A549 (cell line): ENCODE measurements at regions not wholly inside any gene's neighbourhood (a gene's known extent, or its start where the extent isn't known, plus 50 kb on each side); places are given as distances from the start of the nearest gene placed in this dataset.

Experiments
- CEBPB ChIP-seq, 2 experiments: fragments of >200 bp in 1 of 2; sonication (Bioruptor Twin) in 1 of 2; formaldehyde crosslinking in 1 of 2; IDR thresholded peaks; 2 replicates each; pipeline ENCODE4 v1.6.1; 2012 to 2016
- EP300 ChIP-seq, 2 experiments: fragments of >200 bp; sonication (Bioruptor Twin); formaldehyde crosslinking; IDR thresholded peaks; 2 replicates in 1 of 2; 3 replicates in 1 of 2; pipeline ENCODE4 v1.6.1; 2016 to 2017
- JUN ChIP-seq, 2 experiments: fragments of >200 bp; sonication (Bioruptor Twin); formaldehyde crosslinking; IDR thresholded peaks; 2 replicates in 1 of 2; 3 replicates in 1 of 2; pipeline ENCODE4 v1.6.1; 2016 to 2017
- JUNB ChIP-seq: fragments of >200 bp; sonication (Bioruptor Twin); formaldehyde crosslinking; IDR thresholded peaks from 2 replicates; pipeline ENCODE4 v1.6.1; 2016
- POLR2A ChIP-seq: IDR thresholded peaks from 2 replicates; pipeline ENCODE4 v1.6.1; 2012; ENCODE audit warnings: mild to moderate bottlenecking, low read length
- RFX5 ChIP-seq: fragments of 450-650 bp; IDR thresholded peaks from 2 replicates; pipeline ENCODE4 v1.7.1; 2014; ENCODE audit warnings: antibody characterized with exemption, mild to moderate bottlenecking, moderate library complexity
- TF ChIP-seq, protein P1 (sequence below): fragments of >200 bp; sonication (Bioruptor Twin); formaldehyde crosslinking; IDR thresholded peaks from 3 replicates; pipeline ENCODE4 v1.5.1; 2016
- TF ChIP-seq, protein P2 (sequence below): IDR thresholded peaks from 2 replicates; pipeline ENCODE4 v1.6.1; 2012

DNA sequence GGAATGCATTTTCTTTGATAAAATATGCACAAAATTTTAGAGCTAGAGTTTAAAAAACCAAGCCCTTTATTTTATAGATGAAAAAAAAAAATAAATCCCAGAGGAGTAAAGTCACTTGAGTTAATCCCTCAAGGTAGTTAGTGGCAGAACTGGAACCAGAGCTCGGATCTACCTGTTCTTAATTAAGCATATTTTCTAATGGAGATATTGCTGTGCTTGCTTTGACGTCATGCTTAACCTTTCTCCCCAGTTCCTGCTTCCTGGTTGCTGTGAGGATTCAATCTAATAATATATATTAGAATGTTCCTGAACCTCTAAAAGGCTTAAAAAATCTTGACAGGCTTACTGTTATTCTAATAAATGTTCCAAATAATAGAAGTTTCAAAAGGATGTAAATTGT, 300.6 kb upstream of the KLF12 start:
- TF ChIP-seq, protein P1, sequence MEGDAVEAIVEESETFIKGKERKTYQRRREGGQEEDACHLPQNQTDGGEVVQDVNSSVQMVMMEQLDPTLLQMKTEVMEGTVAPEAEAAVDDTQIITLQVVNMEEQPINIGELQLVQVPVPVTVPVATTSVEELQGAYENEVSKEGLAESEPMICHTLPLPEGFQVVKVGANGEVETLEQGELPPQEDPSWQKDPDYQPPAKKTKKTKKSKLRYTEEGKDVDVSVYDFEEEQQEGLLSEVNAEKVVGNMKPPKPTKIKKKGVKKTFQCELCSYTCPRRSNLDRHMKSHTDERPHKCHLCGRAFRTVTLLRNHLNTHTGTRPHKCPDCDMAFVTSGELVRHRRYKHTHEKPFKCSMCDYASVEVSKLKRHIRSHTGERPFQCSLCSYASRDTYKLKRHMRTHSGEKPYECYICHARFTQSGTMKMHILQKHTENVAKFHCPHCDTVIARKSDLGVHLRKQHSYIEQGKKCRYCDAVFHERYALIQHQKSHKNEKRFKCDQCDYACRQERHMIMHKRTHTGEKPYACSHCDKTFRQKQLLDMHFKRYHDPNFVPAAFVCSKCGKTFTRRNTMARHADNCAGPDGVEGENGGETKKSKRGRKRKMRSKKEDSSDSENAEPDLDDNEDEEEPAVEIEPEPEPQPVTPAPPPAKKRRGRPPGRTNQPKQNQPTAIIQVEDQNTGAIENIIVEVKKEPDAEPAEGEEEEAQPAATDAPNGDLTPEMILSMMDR, result no peak
- no peak for TF ChIP-seq EP300 (IDR thresholded peaks at IDR 0.05)
- no peak for TF ChIP-seq CEBPB (IDR thresholded peaks at IDR 0.05)
- TF ChIP-seq POLR2A, result no peak
- TF ChIP-seq JUN (IDR thresholded peaks at IDR 0.05), result no peak
- TF ChIP-seq JUNB, result no peak
- TF ChIP-seq, protein P2, sequence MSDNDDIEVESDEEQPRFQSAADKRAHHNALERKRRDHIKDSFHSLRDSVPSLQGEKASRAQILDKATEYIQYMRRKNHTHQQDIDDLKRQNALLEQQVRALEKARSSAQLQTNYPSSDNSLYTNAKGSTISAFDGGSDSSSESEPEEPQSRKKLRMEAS, result no peak
- no peak for TF ChIP-seq RFX5
